ENCODE measurements at regions not wholly inside any gene's neighbourhood (a gene's known extent, or its start where the extent isn't known, plus 50 kb on each side); places are given as distances from the start of the nearest gene placed in this dataset.

DNA sequence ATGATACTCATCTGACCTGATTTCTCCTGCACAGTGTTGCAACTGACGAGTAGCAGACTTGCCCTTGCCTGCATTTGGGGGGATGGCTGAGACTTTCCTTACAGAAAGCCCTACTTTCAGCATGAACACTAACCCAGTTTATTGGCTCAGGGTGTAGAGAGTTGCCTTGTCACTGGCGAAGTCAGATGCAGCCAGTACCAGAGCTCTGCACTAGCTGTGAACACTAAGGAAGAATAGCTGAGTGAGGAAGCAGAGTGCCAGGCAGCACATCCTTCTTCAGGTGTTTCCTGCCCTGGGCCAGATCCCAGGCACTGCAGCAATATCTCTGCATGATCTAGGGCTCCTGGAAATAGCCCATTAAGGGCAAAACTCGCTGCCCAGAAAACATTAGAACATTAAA lies 154.0 kb upstream of the SYNPR start:
- TF ChIP-seq POLR2A (IDR thresholded peaks at IDR 0.05; ENCODE audit: control extremely low read depth in 1 of 2, low read depth in 2 of 2, low read length in 2 of 2) (no peak), HDAC2 (IDR thresholded peaks at IDR 0.05; ENCODE audit: borderline replicate concordance in 1 of 2, low read depth in 2 of 2, low read length in 2 of 2) (no peak), EGR1 (IDR thresholded peaks at IDR 0.05; ENCODE audit: borderline replicate concordance, low read depth, low read length) (no peak), CTCF (IDR thresholded peaks at IDR 0.05; ENCODE audit: control extremely low read depth in 1 of 3, insufficient read depth in 1 of 3, low read depth in 1 of 3, low read length in 3 of 3) (no peak), EZH2 (IDR thresholded peaks at IDR 0.05; ENCODE audit: low read depth, low read length, severe bottlenecking) (no peak), SUZ12 (IDR thresholded peaks at IDR 0.05; ENCODE audit: low read length) (no peak), RFX5 (IDR thresholded peaks at IDR 0.05; ENCODE audit: borderline replicate concordance, low read depth, low read length) (no peak), ZNF274 (IDR thresholded peaks at IDR 0.05; ENCODE audit: borderline replicate concordance, extremely low read depth, low read length) (no peak), TAF1 (IDR thresholded peaks at IDR 0.05; ENCODE audit: low read depth, low read length) (no peak), CEBPB (IDR thresholded peaks at IDR 0.05; ENCODE audit: low read depth, low read length) (no peak), SIRT6 (IDR thresholded peaks at IDR 0.05; ENCODE audit: low read length) (no peak), CREB1 (IDR thresholded peaks at IDR 0.05) (no peak)
- TF ChIP-seq, protein P1, sequence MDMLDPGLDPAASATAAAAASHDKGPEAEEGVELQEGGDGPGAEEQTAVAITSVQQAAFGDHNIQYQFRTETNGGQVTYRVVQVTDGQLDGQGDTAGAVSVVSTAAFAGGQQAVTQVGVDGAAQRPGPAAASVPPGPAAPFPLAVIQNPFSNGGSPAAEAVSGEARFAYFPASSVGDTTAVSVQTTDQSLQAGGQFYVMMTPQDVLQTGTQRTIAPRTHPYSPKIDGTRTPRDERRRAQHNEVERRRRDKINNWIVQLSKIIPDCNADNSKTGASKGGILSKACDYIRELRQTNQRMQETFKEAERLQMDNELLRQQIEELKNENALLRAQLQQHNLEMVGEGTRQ (IDR thresholded peaks at IDR 0.05; ENCODE audit: low read length), result no peak
